ENCODE measurements at regions not wholly inside any gene's neighbourhood (a gene's known extent, or its start where the extent isn't known, plus 50 kb on each side); places are given as distances from the start of the nearest gene placed in this dataset.

DNA sequence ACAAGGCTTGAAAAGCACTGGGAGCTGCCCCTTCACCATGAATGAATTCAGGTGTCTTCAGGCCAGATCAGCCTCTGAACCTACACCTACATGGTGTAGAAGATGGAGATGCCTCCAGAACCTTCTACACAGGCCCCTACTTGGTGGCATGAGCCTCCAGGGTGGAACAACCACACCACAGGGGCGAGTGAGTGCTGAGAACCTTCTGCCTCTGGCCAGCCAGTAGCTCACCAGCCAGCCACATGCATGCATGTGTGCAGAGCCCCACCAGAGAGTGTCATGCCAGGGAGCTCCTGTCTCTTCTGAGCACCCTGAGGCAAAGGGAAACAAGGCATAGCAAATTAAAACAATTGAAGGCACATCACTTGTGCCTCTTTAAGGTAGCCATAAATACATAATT, 161.8 kb upstream of the TOPAZ1 start:
- no peak for TF ChIP-seq POLR2AphosphoS5 (IDR thresholded peaks at IDR 0.05)
- TF ChIP-seq, protein P1, sequence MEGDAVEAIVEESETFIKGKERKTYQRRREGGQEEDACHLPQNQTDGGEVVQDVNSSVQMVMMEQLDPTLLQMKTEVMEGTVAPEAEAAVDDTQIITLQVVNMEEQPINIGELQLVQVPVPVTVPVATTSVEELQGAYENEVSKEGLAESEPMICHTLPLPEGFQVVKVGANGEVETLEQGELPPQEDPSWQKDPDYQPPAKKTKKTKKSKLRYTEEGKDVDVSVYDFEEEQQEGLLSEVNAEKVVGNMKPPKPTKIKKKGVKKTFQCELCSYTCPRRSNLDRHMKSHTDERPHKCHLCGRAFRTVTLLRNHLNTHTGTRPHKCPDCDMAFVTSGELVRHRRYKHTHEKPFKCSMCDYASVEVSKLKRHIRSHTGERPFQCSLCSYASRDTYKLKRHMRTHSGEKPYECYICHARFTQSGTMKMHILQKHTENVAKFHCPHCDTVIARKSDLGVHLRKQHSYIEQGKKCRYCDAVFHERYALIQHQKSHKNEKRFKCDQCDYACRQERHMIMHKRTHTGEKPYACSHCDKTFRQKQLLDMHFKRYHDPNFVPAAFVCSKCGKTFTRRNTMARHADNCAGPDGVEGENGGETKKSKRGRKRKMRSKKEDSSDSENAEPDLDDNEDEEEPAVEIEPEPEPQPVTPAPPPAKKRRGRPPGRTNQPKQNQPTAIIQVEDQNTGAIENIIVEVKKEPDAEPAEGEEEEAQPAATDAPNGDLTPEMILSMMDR (IDR thresholded peaks at IDR 0.05; ENCODE audit: poor library complexity, severe bottlenecking): no peak

All from neural cell (in vitro differentiated cells).